ENCODE measurements at regions not wholly inside any gene's neighbourhood (a gene's known extent, or its start where the extent isn't known, plus 50 kb on each side); places are given as distances from the start of the nearest gene placed in this dataset.
"Not testable (repeated sequence)": the region's sequence is repeated elsewhere in the genome, so short reads cannot be mapped to it uniquely, and the experiment has no call there.

- ChIA-PET POLR2A (no interaction called here), CTCF (no interaction called here)
- H3K27ac Mint-ChIP-seq = no peak overlapping the region
- no peak for TF ChIP-seq CTCF (IDR thresholded peaks at IDR 0.05)
- H3K27me3 Mint-ChIP-seq = no peaks in the 10 kb centered on the region
- H3K36me3 Mint-ChIP-seq (ENCODE audit: low read depth) = no peaks in the 10 kb centered on the region
- H3K4me1 Mint-ChIP-seq = peaks cover 12% of the 10 kb centered on the region
- ATAC-seq (ENCODE audit: low read depth) (peak; percentile 37), DNase-seq (no peak)
- no peak overlapping the region for H3K4me3 Mint-ChIP-seq
- H3K9me3 Mint-ChIP-seq = no peaks in the 10 kb centered on the region
- intact Hi-C loops (cut with micrococcal nuclease) = no loop called here
These were observed 668.2 kb upstream of the GJE1 start for GRCh38 chr6:141464490-141464889.

- DNase-seq (no peak), ATAC-seq (ENCODE audit: low read depth) (no peak)
- H3K27ac Mint-ChIP-seq = no peak overlapping the region
- POLR2A ChIA-PET = no interaction called here
- H3K4me1 Mint-ChIP-seq = peaks cover 12% of the 10 kb centered on the region
- no peaks in the 10 kb centered on the region for H3K27me3 Mint-ChIP-seq
- H3K36me3 Mint-ChIP-seq (ENCODE audit: low read depth) = no peaks in the 10 kb centered on the region
- TF ChIP-seq CTCF (IDR thresholded peaks at IDR 0.05) = no peak
- intact Hi-C loops (cut with micrococcal nuclease) = no loop called here
- no peak overlapping the region for H3K4me3 Mint-ChIP-seq
- no peaks in the 10 kb centered on the region for H3K9me3 Mint-ChIP-seq
- CTCF ChIA-PET = no interaction called here
These were observed 669.3 kb upstream of the GJE1 start for GRCh38 chr6:141463237-141463977.

GRCh38 chr6:141460743-141461484 lies 671.8 kb upstream of the GJE1 start:
- H3K27me3 Mint-ChIP-seq = no peaks in the 10 kb centered on the region
- ChIA-PET CTCF (no interaction called here), POLR2A (no interaction called here)
- ATAC-seq (ENCODE audit: low read depth) (no peak), DNase-seq (no peak)
- intact Hi-C loops (cut with micrococcal nuclease) = no loop called here
- H3K36me3 Mint-ChIP-seq (ENCODE audit: low read depth) = no peaks in the 10 kb centered on the region
- no peak overlapping the region for H3K27ac Mint-ChIP-seq
- H3K4me3 Mint-ChIP-seq = no peak overlapping the region
- no peak for TF ChIP-seq CTCF (IDR thresholded peaks at IDR 0.05)
- no peaks in the 10 kb centered on the region for H3K9me3 Mint-ChIP-seq
- peaks cover 12% of the 10 kb centered on the region for H3K4me1 Mint-ChIP-seq

- intact Hi-C loops (cut with micrococcal nuclease); H3K27ac Mint-ChIP-seq; H3K27me3 Mint-ChIP-seq; ATAC-seq (ENCODE audit: low read depth); H3K36me3 Mint-ChIP-seq (ENCODE audit: low read depth); H3K4me3 Mint-ChIP-seq; DNase-seq; CTCF ChIA-PET; POLR2A ChIA-PET; H3K9me3 Mint-ChIP-seq: not testable (repeated sequence)
- peaks cover 12% of the 10 kb centered on the region for H3K4me1 Mint-ChIP-seq
These were observed 672.5 kb upstream of the GJE1 start for GRCh38 chr6:141460245-141460644.

- not testable (repeated sequence) for H3K27me3 Mint-ChIP-seq; H3K4me3 Mint-ChIP-seq; H3K36me3 Mint-ChIP-seq (ENCODE audit: low read depth)
These were observed 674.7 kb upstream of the GJE1 start for GRCh38 chr6:141457984-141458383.

GRCh38 chr6:141452354-141452686 lies 680.4 kb upstream of the GJE1 start:
- no peaks in the 10 kb centered on the region for H3K9me3 Mint-ChIP-seq
- POLR2A ChIA-PET = no interaction called here
- no peak overlapping the region for H3K27ac Mint-ChIP-seq
- intact Hi-C loops (cut with micrococcal nuclease) = no loop called here
- H3K27me3 Mint-ChIP-seq = no peaks in the 10 kb centered on the region
- peaks cover 5% of the 10 kb centered on the region for H3K4me1 Mint-ChIP-seq
- H3K4me3 Mint-ChIP-seq = no peak overlapping the region
- CTCF ChIA-PET = no interaction called here
- DNase-seq = no peak
- no peaks in the 10 kb centered on the region for H3K36me3 Mint-ChIP-seq (ENCODE audit: low read depth)
- no peak for ATAC-seq (ENCODE audit: low read depth)
- TF ChIP-seq CTCF (IDR thresholded peaks at IDR 0.05) = no peak

More at GRCh38 chr6:141457984-141458383, 674.7 kb upstream of the GJE1 start:
- H3K4me1 Mint-ChIP-seq; POLR2A ChIA-PET; CTCF ChIA-PET; H3K27ac Mint-ChIP-seq; ATAC-seq (ENCODE audit: low read depth); DNase-seq; intact Hi-C loops (cut with micrococcal nuclease); H3K9me3 Mint-ChIP-seq: not testable (repeated sequence)
